Mammary epithelial cell (primary cell): ENCODE measurements at regions not wholly inside any gene's neighbourhood (a gene's known extent, or its start where the extent isn't known, plus 50 kb on each side); places are given as distances from the start of the nearest gene placed in this dataset.

ENCODE experiments used
- EZH2 ChIP-seq: IDR thresholded peaks from 2 replicates; pipeline ENCODE4 v1.6.1; 2012; ENCODE audit warnings: low read length, inconsistent platforms, borderline replicate concordance
- TF ChIP-seq, protein P1 (sequence below), 2 donors: IDR thresholded peaks in 1 of 2; conservative IDR thresholded peaks in 1 of 2; 2 replicates each; pipeline ENCODE4 v1.5.1; 2011 to 2012; ENCODE audit warnings: inconsistent platforms in 2 of 2, low read length in 2 of 2, mild to moderate bottlenecking in 2 of 2, control low read depth in 1 of 2, low read depth in 1 of 2; ENCODE audit not compliant: insufficient read depth in 1 of 2; ENCODE audit errors: extremely low read depth in 1 of 2

DNA sequence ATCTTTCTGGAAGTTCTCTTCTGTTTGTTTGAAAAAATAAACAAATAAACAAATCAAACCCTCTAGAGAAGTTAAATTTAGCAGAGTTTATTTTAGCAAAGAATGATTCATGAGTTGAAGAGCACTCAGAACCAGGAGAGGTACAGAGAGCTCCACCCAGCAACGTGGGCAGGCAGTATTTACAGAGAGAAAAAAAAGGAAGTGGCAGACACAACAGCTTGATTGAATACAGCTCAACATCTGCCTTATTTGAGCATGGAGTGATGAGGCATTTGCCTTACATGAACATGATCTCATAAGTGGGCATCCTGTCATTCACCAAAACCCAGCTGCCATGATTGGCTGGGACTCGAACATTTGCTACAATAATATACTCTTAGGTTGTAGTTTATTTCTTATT, 381.6 kb upstream of the ADAMTS16 start:
- TF ChIP-seq, protein P1, sequence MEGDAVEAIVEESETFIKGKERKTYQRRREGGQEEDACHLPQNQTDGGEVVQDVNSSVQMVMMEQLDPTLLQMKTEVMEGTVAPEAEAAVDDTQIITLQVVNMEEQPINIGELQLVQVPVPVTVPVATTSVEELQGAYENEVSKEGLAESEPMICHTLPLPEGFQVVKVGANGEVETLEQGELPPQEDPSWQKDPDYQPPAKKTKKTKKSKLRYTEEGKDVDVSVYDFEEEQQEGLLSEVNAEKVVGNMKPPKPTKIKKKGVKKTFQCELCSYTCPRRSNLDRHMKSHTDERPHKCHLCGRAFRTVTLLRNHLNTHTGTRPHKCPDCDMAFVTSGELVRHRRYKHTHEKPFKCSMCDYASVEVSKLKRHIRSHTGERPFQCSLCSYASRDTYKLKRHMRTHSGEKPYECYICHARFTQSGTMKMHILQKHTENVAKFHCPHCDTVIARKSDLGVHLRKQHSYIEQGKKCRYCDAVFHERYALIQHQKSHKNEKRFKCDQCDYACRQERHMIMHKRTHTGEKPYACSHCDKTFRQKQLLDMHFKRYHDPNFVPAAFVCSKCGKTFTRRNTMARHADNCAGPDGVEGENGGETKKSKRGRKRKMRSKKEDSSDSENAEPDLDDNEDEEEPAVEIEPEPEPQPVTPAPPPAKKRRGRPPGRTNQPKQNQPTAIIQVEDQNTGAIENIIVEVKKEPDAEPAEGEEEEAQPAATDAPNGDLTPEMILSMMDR (conservative IDR thresholded peaks at IDR 0.05 in 1 of 2, IDR thresholded peaks at IDR 0.05 in 1 of 2; ENCODE audit: extremely low read depth in 1 of 2, insufficient read depth in 1 of 2, low read depth in 1 of 2, low read length in 2 of 2): no peak
- no peak for TF ChIP-seq EZH2
